ENCODE measurements at regions not wholly inside any gene's neighbourhood (a gene's known extent, or its start where the extent isn't known, plus 50 kb on each side); places are given as distances from the start of the nearest gene placed in this dataset.

- TF ChIP-seq GATA3 (IDR thresholded peaks at IDR 0.05; ENCODE audit: low read depth, low read length) (no peak), GATA2 (IDR thresholded peaks at IDR 0.05; ENCODE audit: low read depth, low read length) (no peak)
These were observed 624.4 kb downstream of the IRX1 start for GRCh38 chr5:4220016-4220415.
